Mammary epithelial cell (primary cell): ENCODE measurements at regions not wholly inside any gene's neighbourhood (a gene's known extent, or its start where the extent isn't known, plus 50 kb on each side); places are given as distances from the start of the nearest gene placed in this dataset.
"Not testable (repeated sequence)": the region's sequence is repeated elsewhere in the genome, so short reads cannot be mapped to it uniquely, and the experiment has no call there.

Experiments
- EZH2 ChIP-seq: IDR thresholded peaks from 2 replicates; pipeline ENCODE4 v1.6.1; 2012; ENCODE audit warnings: low read length, inconsistent platforms, borderline replicate concordance
- TF ChIP-seq, protein P1 (sequence below), 2 donors: IDR thresholded peaks in 1 of 2; conservative IDR thresholded peaks in 1 of 2; 2 replicates each; pipeline ENCODE4 v1.5.1; 2011 to 2012; ENCODE audit warnings: inconsistent platforms in 2 of 2, low read length in 2 of 2, mild to moderate bottlenecking in 2 of 2, control low read depth in 1 of 2, low read depth in 1 of 2; ENCODE audit not compliant: insufficient read depth in 1 of 2; ENCODE audit errors: extremely low read depth in 1 of 2

GRCh38 chr7:4391103-4391502 is 291.0 kb upstream of the FOXK1 start:
- not testable (repeated sequence) for TF ChIP-seq EZH2
- TF ChIP-seq, protein P1, sequence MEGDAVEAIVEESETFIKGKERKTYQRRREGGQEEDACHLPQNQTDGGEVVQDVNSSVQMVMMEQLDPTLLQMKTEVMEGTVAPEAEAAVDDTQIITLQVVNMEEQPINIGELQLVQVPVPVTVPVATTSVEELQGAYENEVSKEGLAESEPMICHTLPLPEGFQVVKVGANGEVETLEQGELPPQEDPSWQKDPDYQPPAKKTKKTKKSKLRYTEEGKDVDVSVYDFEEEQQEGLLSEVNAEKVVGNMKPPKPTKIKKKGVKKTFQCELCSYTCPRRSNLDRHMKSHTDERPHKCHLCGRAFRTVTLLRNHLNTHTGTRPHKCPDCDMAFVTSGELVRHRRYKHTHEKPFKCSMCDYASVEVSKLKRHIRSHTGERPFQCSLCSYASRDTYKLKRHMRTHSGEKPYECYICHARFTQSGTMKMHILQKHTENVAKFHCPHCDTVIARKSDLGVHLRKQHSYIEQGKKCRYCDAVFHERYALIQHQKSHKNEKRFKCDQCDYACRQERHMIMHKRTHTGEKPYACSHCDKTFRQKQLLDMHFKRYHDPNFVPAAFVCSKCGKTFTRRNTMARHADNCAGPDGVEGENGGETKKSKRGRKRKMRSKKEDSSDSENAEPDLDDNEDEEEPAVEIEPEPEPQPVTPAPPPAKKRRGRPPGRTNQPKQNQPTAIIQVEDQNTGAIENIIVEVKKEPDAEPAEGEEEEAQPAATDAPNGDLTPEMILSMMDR (conservative IDR thresholded peaks at IDR 0.05 in 1 of 2, IDR thresholded peaks at IDR 0.05 in 1 of 2; ENCODE audit: extremely low read depth in 1 of 2, insufficient read depth in 1 of 2, low read depth in 1 of 2, low read length in 2 of 2), result not testable (repeated sequence)
